Stomach (tissue), 4 donors: ENCODE measurements at regions not wholly inside any gene's neighbourhood (a gene's known extent, or its start where the extent isn't known, plus 50 kb on each side); places are given as distances from the start of the nearest gene placed in this dataset.

Source experiments
- EP300 ChIP-seq: sonication (generic); formaldehyde crosslinking; IDR thresholded peaks from one replicate; pipeline ENCODE4 v1.6.1; 2017; ENCODE audit warnings: antibody characterized with exemption
- TF ChIP-seq, protein P1 (sequence below), 7 experiments: fragments of 450-650 bp in 4 of 7; fragments of 200-600 bp in 3 of 7; sonication (generic) in 3 of 7; IDR thresholded peaks; one replicate each; pipeline ENCODE4 v1.5.1; 2016 to 2019; ENCODE audit warnings: antibody characterized with exemption in 7 of 7, control low read depth in 2 of 7, mild to moderate bottlenecking in 1 of 7

DNA sequence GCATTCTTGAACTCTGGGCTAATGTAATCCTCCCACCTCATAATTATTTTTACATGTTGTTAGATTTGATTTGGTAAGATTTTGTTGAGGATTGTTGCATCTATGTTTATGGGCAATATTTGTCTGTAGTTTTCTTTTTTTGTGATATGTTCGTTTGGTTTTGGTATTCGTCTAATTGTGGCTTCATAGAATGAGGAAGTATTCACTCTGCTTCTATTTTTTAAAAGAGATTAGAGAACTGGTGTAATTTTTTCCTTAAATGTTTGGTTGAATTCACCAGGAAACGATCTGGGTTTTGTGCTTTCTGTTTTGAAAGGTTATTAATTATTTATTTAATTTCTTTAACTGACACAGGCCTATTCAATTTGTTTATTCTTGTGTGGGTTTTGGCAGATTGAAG lies 161.2 kb upstream of the NUDT6 start:
- TF ChIP-seq, protein P1, sequence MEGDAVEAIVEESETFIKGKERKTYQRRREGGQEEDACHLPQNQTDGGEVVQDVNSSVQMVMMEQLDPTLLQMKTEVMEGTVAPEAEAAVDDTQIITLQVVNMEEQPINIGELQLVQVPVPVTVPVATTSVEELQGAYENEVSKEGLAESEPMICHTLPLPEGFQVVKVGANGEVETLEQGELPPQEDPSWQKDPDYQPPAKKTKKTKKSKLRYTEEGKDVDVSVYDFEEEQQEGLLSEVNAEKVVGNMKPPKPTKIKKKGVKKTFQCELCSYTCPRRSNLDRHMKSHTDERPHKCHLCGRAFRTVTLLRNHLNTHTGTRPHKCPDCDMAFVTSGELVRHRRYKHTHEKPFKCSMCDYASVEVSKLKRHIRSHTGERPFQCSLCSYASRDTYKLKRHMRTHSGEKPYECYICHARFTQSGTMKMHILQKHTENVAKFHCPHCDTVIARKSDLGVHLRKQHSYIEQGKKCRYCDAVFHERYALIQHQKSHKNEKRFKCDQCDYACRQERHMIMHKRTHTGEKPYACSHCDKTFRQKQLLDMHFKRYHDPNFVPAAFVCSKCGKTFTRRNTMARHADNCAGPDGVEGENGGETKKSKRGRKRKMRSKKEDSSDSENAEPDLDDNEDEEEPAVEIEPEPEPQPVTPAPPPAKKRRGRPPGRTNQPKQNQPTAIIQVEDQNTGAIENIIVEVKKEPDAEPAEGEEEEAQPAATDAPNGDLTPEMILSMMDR (IDR thresholded peaks at IDR 0.05) = no peak
- no peak for TF ChIP-seq EP300
